COLO668 (cell line): ENCODE measurements at regions not wholly inside any gene's neighbourhood (a gene's known extent, or its start where the extent isn't known, plus 50 kb on each side); places are given as distances from the start of the nearest gene placed in this dataset.
A peak's percentile ranks its signal among the peaks of the same experiment; 100 is the strongest.

Experiments used
- DNase-seq: peaks from one replicate; lab custom pipeline; 2025; ENCODE audit not compliant: unreplicated experiment; lab: John Stamatoyannopoulos, UW

DNA sequence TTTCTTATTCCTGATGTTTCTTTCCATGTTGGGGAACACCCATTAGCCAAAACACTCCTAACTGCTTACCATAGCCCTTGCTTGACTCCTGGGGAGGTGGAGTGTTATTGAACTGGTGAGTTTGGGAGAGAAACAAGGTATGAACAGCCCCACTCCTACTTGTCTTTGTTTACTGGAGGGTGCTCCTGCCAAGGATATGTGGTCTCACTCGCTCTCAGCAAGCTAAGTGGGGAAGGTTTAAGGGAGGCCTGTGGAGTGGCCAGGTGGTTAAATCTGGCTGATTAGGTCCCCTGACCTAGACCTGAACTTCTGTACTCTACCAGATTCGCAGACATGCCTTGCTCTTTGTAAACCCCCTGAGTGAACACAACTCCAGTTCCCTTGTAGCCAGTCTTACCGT is 300.1 kb downstream of the PTEN start:
- DNase-seq: no peak

DNA sequence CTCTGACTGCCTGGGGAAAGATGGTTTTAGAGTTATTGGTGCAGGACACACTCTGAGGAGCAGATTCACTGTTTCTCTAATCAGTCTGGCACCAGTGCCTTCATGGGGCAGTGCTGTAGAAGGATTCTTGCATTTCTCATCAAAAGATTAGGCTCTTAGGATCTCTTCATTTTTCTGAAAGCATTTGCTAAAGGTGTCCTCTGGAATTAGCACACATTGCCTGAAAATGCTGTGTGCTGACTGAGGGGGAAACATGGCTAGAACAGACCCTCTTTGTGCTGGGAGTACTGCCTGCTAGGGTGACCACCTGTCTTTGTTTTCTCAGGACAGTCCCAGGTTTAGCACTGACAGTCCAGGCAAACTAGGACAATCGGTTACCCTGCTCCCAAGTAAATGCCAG is 301.0 kb downstream of the PTEN start:
- DNase-seq: no peak

DNA sequence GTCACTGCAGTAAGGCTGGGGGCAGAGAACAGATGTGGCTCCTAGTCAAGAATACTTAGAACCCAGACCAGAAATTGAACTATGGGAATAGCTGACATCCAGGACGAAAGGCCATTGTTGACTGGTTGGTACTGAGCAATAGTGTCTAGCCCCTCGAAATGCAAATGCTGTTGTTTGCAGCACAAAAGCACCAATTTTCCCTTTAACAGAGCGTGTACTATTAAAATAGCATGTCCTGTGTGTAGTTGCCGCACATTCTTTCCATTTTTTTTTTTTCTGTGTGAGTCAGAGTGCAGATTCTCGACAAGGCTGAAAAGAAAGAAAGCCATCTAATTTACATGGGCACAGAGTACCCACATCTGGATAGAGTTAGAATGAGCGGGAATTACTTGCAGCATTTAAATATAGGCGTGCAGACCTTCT is 302.4 kb downstream of the PTEN start:
- no peak for DNase-seq

DNA sequence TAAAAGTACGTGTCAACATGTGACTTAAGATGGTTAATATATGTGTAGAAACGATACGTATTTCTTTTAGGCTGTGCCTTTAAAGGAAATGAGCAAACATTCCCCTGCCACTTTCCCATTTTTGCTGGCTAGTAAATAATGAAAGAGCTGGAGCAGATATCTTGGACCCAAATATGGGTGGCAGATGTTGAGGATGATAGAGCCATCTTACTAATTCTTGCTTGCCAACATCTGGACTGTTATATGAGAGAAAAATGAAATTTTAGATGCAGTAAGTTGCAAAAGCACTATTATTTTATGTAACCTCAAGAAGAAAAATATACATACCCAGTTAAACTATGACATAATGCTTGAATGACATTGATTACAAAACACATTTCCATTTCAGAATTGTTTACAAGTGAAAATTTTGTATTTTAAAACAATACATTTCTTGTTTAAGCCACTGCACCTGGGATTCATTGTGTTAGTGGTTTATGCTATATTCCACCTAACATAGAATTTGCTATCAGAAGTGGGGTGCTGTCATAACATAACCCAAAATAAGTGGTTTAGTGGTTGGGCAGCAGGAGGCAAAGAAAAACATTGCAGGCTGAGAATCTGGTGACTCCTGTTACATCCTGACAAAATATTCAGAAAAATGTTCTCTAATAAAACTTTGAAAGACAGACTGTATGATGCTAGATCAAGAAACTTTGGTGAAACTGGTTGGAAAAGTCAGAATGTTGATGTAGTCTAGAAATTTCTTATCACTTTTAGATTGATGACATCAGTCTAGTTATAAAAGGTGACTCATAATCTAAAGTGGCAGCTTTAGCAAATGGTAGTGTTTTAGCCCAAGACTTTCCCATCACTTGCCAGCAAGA is 305.0 kb downstream of the PTEN start:
- DNase-seq: no peak

DNA sequence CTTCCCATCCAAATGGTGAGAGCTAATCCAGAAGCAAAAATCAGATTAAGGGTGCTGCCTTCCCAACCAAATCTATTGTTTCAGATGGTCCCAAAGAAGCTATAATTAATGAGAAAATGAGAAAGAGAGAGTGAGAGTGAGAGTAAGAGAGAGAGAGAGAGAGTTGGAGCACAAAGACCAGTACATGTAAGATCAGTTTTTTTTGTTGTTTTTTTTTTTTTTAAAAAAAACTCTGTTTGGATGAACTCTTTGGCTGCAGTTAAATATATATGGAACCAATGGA is 305.6 kb downstream of the PTEN start:
- no peak for DNase-seq

DNA sequence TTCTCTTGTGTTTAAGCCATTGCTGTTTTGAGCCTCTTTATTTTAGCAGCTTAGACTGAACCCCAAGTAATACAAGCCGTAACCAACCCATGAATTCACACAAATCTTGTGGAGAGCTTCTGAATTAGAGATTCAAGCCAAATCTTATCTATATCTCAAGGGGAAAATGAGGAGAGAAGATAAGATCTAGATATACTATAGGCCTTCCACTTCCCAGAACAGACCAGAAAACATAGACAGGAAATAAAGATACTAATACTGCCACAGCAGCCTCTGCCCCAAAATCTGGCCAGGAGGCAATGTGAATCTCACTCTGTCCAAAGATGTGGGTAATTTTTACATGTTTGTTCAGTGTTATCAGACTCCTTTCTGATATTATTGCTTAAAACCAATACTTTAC is 307.2 kb downstream of the PTEN start:
- no peak for DNase-seq

DNA sequence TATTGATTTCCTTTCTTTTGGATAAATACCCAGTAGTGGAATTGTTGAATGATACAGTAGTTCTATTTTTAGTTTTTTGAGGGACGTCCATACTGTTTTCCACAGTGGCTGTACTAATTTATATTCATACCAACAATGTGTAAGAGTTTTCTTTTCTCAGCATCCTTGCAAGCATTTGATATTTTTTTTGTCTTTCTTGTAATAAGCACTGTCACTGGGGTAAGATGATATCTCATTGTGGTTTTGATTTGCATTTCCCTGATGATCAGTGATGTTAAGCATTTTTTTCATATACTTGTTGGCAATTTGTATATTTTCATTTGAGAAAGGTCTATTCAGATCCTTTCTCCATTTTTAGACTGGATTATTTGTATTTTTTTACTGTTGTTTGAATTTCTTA is 308.7 kb downstream of the PTEN start:
- DNase-seq: no peak

DNA sequence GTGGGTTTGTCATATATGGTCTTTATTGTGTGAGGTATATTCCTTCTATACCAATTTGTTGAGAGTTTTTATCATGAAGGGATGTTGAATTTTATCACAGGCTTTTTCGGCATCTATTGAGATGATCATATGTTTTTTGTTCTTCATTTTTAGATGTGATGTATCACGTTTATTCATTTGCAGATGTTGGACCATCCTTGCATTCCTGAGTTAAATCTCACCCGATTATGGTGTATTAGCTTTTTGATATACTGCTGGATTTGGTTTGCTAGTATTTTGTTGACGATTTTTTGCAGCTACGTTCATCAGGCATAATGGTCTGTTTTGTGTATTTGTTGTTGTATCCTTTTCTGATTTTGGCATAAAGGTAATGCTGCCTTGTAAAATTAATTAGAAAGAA is 311.0 kb downstream of the PTEN start:
- DNase-seq: no peak

DNA sequence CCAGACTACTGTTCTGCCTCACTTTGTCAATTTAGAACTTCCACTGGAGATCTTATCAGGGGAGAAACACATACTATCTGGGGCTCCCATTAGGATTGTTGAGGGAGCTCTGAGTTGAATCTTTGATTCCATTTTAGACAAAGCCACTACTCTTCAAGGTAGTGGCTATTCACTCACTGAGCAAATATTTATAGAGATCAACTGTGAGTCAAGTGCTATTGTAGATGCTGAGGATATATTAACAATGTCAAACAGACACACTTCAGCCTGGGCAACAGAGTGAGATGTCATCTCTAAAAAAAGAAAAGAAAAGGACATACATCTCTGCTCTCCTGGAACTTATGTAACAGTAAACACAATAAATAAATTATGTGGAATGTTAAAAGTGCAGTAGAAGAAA is 315.3 kb downstream of the PTEN start:
- no peak for DNase-seq

DNA sequence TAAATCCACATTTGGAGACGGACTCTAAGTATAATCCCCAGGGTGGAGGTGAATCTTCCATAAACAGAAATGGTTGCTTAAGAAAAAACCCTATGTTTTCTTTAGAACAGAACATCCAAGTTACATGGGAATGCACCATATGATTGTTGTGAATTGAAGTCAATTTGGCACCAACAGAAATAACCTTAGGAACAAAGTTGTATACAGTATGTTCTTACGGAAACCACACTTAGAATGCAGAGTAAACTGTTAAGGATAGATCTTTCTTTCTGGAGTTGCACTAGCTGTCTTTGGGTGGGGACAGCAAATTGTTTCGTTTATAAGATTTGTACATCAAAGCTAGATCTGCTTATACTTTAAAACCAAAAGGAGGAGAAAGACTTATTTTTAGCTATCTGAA is 316.4 kb downstream of the PTEN start:
- no peak for DNase-seq

DNA sequence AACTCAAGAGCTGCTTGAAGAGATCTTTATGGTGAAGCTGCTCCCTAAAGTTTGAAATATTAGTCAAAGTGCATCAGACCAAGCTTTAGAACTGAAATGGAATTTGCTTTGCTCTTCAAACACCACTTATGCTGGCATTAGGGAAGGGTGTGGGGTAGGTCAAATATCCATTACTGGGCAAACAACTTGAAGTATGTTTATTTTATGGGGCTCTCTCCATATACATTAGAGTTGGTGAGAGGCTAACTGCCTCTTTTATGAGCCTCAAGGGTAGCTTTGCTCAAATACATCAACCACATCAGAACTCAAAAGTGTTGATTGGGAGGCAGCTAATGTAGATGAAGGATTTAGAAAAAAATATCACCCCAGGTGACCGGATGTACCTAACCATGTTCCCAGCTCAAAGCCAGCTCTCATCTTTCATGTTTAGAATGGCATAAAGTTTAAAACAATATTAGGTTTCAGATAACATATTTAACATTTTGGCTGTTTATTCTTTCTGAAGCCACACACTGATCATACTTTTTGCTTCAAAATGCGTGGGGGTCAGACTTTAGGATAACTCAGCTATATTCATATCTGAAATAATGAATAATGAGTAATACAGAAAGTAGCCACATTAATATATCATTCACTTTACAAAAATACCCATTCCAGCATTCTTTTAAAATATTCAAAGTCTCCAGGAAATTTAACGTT is 318.6 kb downstream of the PTEN start:
- DNase-seq: peak; percentile 27

DNA sequence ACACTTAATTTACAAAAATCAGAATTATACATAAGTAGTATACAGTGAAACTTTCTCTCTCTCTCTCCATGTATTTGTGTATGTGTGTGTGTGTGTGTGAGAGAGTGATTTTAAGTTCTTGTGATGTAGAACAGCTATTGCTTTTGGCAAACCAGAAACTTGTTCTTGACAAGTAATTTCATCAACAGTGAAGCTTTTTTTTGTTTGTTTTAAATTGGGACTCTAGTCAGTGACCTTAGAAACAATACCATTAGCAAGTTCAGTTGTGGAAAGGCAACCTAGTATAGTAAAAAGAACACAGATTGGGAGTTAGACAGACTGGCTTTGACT is 319.1 kb downstream of the PTEN start:
- DNase-seq: no peak

DNA sequence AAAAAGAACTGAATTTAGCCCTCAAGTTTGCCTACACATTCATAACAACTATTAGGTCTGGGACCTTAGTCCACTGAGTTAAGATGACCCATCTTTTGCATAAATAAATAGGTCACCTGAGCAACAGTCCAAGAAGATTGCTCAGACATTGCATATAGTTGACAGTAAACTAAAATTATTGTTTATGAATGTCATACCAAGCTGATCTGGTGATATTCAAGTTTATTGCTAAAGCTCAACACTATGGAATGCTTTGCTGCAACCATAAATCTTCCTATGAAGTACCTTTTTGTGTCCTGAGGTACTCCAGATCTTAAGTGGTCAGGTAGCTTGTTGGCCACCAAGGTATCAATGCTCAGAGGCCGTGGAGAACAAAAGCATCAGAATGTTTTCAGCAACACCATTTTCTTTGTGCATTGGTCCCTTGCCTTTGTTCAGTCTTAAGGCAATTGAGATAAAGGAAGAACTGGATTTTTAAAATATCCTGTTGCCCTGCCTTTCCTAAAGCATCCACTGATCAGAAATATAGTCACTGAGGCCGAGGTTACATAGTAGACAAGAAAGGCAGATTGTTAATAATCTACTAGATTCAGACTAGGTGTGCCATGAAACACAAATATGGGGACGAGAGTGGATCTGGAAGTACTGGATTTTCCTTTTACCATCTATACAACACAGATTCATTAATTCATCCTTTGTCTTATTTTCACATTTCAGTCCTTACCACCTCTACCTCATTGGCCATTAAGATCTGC is 321.3 kb downstream of the PTEN start:
- no peak for DNase-seq

DNA sequence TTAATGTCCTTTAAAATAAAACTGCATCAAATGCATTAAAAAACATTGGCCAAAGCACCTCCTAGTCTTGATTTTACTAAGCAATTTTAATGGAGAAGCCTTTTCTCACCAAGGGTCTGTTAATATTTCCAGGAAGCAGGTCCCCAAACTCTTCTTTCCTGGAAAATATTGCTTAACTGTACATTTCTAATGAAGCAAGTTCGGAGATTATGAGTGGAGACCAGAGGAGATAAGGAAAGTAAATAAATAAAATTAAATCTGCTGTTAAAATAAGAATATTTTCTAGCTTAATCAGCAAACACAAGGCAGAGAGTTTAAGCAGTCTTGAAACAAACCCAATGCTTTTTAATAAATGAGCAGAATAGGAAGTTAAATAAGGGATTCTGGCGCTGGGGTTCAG is 322.4 kb downstream of the PTEN start:
- DNase-seq: no peak

DNA sequence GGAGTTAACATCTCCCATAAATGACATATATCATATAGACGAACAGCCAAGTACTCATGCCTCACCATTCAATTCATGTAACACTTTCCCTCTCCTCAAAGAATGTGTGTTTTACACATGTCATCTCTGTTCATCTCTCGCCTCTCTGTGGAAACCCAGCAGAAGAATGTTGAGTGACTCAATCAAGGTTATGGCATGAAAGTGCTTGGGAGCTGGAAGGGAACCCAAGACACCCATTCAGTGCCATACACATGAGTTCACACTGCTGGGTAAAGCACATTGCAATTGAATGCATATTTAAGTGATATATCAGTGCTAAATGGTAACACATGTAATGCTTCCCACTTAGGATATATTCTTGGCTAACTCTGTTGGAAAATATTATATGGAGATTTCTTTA is 322.9 kb downstream of the PTEN start:
- DNase-seq: no peak

DNA sequence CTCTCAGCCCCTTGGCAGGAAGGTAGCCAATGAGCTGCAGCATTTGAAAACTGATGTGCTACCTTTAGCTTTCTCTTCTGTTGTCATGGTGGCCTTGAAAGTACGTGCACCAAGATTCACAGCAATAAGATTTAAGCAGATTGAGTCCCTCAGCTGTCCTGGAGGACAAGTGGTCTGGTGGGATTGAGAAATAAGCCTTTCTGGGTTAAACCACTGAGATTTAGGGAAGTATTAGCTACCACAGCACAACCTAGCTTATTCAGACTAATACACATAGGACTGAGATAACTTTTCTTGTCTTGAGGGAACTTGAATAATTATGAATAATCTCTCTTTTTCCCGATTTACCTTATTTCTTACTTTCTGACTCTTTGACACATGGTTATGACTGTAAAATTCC is 324.0 kb downstream of the PTEN start:
- no peak for DNase-seq

DNA sequence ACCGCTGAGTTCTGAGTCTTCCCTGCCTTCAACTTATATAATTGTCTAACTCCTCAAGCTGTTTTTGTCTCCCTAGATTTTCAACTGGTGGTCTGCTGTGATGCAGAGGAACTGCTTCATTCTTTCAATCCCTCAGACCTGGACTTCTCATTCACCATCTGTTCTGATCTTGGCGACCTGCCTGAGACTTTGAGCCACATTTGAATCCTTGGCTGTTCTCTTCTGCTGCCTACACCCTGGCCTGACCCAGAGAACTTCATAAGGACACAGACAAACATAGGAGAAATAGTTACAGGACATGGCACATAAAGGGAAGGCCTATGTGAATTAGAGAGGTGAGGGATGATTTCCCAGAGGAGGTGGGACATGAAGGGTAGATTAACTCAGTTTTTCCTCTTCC is 326.7 kb downstream of the PTEN start:
- no peak for DNase-seq

DNA sequence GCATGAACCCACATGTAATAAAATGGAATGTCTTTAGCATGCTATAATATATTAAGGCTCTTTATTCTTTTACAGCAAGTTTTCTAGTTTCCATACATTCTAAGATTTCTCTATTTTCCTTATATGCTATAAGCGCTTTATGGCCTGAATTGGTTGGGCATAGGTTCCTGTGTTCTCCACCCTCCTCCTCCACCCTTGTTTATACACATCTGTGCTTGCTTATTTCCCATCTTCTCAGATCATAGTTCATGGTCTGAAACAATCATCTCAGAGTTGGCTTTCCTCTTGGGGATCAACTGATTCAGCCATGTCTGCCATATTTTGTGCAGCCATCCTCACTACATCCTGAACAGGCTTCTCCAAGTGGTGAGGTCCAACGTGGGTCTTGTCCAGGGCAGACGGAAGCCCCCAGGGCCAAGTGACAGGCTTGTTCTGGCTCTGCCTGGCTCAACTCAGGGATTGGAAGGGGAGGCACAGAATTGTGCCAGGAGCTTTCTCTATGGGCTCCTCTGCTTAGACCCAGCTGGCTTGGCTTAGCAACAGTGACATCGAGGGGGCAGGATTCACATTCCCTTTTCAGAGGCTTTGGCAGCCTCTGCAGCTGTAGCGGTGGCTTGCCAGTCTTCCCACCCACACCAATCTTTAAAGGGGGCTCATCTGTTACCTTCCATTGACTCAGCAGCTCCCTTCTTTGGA is 327.3 kb downstream of the PTEN start:
- DNase-seq: no peak

DNA sequence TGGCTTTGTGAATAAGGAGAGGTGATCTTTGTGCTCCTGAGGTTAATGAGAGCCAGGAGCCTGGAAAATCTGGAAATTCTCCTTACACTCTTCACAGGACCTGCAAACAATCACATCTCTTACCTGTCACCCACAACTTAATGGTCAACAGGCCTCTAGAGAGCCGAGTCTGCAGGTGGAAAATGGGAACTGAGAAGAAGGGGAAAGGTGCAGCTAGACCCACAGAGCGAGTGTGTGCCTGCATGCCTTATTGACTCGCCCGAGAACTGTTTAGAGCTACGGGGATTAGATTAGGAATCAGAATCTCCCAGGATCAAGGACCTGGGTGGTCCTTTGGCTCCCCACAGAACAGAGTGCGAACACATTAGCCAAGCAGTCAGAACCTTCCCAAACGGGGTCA is 329.6 kb downstream of the PTEN start:
- no peak for DNase-seq

DNA sequence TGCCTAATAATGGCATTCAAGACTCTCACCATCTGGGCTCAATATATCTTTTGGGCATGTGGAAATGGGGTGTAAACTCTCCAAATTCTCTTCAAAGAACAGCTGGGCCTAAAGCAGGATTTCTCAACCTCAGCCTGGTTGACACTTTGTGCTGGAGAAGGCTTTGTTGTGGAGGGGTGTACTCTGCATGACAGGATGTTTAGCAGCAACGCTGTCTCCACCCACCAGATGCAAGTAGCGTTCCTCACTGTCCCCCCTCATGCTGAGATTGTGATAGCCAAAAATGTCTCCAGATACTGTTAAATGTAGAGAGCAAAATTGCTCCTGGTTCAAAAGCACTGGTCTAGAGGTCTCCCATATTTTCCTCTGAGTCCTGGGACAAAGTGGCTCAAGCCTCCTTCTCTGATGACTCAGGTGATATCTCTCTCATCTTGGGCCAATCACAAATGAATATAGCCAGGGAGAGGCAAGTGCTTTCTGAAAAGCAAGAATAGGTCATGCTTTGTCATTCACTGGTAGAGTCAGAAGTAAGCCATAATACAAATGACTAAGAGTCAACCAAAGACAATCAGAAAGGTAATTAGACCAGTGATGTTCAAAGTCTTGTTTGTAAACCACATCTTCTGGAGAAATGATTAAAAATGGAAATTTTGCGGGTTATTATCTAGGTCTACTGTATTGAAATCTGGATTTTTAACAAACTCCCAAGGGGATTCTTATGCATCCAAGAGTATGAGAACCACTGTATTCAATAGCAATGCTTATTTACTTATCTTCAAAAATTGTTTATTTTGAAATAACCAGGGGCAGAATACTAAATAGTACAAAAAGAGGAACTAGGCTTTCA is 330.8 kb downstream of the PTEN start:
- DNase-seq: no peak

DNA sequence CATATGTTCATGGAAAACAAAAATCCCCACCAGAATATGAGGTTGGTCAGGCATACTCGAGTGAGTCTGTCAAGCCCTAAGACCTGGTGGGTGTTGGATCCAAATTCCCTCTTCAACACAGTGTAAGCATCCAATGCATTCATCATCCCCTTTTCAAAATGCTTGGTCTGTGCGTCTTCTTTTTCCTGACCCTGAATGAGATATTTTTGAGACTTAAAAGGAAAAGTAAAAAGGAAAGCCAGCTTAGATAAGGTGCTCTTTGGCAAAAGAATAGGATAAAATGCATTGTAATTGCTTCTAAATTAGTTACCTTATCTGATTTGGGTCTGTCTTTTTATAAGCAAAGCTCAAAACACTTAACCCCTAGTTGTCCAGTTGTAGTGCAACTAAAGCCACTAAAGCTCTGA is 331.5 kb downstream of the PTEN start:
- no peak for DNase-seq
